Mesothelial cell of epicardium (in vitro differentiated cells): ENCODE measurements at regions not wholly inside any gene's neighbourhood (a gene's known extent, or its start where the extent isn't known, plus 50 kb on each side); places are given as distances from the start of the nearest gene placed in this dataset.

Source experiments
- DNase-seq, 2 experiments: peaks; one replicate each; pipeline ENCODE4 v3.0.0; 2021; ENCODE audit warnings: low spot score in 2 of 2; ENCODE audit not compliant: unreplicated experiment in 2 of 2
- H3K27ac Mint-ChIP-seq: 2 replicates; pipeline ENCODE4 v1.8.0; 2021; ENCODE audit warnings: mixed read lengths
- H3K27me3 Mint-ChIP-seq: 2 replicates; pipeline ENCODE4 v1.8.0; 2021; ENCODE audit warnings: low read depth, mixed read lengths
- H3K36me3 Mint-ChIP-seq: 2 replicates; pipeline ENCODE4 v1.8.0; 2021; ENCODE audit warnings: mixed read lengths
- H3K4me1 Mint-ChIP-seq: 2 replicates; pipeline ENCODE4 v1.8.0; 2021; ENCODE audit warnings: mixed read lengths
- H3K4me3 Mint-ChIP-seq: 2 replicates; pipeline ENCODE4 v1.8.0; 2021; ENCODE audit warnings: mild to moderate bottlenecking, moderate library complexity, mixed read lengths
- H3K9me3 Mint-ChIP-seq: 2 replicates; pipeline ENCODE4 v1.8.0; 2021; ENCODE audit warnings: mixed read lengths
- TF ChIP-seq, protein P1 (sequence below): fragments of 200-600 bp; sonication (generic); IDR thresholded peaks from one replicate; pipeline ENCODE4 v1.5.0; 2021; ENCODE audit warnings: antibody characterized with exemption; ENCODE audit not compliant: unreplicated experiment

DNA sequence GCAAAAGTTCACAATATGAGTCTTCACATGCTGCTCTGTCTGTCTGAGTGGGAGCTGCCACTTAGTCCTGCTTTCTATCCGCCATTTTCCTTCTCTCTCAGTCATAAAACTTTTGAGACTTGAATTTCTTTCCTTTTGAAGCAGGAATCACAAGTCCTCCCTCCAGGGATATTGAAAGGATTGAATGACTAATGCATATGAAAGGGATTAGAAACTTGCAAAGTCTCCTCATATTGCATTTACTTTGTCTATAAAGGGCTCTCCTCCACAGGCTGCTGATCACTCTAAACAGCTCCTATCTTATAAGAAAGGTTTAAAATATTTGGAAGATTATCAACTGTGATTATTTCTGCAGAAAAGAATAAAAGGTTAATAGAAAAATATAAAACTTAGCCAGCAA lies 879.1 kb downstream of the ARAP2 start:
- H3K9me3 Mint-ChIP-seq: peaks cover 42% of the 10 kb centered on the region
- no peak for DNase-seq
- peaks cover 10% of the 10 kb centered on the region for H3K4me1 Mint-ChIP-seq
- H3K27ac Mint-ChIP-seq: peak overlapping the region; percentile 73
- no peak overlapping the region for H3K4me3 Mint-ChIP-seq
- peaks cover 8% of the 10 kb centered on the region for H3K36me3 Mint-ChIP-seq
- TF ChIP-seq, protein P1, sequence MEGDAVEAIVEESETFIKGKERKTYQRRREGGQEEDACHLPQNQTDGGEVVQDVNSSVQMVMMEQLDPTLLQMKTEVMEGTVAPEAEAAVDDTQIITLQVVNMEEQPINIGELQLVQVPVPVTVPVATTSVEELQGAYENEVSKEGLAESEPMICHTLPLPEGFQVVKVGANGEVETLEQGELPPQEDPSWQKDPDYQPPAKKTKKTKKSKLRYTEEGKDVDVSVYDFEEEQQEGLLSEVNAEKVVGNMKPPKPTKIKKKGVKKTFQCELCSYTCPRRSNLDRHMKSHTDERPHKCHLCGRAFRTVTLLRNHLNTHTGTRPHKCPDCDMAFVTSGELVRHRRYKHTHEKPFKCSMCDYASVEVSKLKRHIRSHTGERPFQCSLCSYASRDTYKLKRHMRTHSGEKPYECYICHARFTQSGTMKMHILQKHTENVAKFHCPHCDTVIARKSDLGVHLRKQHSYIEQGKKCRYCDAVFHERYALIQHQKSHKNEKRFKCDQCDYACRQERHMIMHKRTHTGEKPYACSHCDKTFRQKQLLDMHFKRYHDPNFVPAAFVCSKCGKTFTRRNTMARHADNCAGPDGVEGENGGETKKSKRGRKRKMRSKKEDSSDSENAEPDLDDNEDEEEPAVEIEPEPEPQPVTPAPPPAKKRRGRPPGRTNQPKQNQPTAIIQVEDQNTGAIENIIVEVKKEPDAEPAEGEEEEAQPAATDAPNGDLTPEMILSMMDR: no peak
- H3K27me3 Mint-ChIP-seq: no peaks in the 10 kb centered on the region

DNA sequence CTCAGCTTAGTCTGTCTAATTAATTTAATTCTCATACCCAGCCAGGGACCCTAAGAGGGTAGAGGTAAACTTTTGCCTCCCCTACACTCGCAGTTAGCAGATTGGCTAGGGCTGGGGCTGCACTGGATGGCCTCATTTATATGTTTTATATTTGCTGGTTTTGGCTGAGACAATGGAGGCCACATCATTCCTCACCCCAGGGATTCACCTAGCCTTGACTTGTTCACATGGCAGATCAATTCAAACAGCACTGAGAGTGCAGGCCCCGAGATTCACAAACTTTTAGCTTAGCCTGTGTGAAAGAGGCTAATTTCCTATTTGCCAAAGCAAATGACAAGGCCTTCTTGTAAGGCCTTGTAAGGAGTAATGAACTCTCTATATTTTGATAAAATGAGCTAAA lies 844.4 kb downstream of the ARAP2 start:
- Mint-ChIP-seq H3K36me3 (peaks cover 3% of the 10 kb centered on the region), H3K27ac (peak overlapping the region; percentile 80), H3K4me1 (peaks cover 10% of the 10 kb centered on the region), H3K9me3 (peaks cover 6% of the 10 kb centered on the region), H3K27me3 (no peaks in the 10 kb centered on the region), H3K4me3 (no peak overlapping the region)
- TF ChIP-seq, protein P1: no peak
- no peak for DNase-seq

DNA sequence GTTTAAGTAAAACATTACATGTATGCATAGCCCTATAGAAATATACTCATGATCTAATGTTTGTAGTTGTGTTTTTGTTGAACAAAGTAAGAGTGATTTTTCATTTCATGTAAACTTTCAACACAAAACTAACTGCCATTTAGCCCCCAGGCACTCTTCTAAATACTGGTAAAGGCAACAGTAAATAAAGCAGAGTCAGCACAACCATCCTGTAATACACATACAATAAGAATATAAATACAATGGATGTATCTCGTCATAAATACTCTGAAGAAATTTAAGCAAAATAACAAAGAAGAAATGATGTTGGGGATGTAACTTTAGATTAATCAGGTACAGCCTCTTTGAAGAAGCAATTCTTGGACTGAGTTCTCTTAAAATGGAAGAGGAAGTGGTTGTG lies 821.2 kb downstream of the ARAP2 start:
- H3K27me3 Mint-ChIP-seq: no peaks in the 10 kb centered on the region
- H3K36me3 Mint-ChIP-seq: no peaks in the 10 kb centered on the region
- H3K4me3 Mint-ChIP-seq: no peak overlapping the region
- H3K9me3 Mint-ChIP-seq: peaks cover 4% of the 10 kb centered on the region
- TF ChIP-seq, protein P1: no peak
- peaks cover 2% of the 10 kb centered on the region for H3K4me1 Mint-ChIP-seq
- no peak overlapping the region for H3K27ac Mint-ChIP-seq
- no peak for DNase-seq

DNA sequence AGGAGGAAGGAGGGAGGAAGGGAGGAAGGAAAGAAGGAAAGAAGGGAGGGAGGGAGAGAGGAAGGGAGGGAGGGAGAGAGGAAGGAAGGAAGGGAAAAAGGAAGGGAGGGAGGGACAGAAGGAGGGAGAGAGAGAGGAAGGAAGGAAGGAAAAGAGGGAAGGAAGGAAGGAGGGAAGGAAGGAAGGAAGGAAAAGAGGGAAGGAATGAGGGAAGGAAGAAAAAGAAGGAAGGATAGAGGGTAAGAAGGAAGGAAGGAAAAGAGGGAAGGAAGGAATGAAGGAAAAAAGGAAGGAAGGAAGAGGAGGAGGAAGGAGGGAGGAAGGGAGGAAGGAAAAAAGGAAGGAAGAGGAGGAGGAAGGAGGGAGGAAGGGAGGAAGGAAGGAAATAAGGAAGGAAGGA lies 796.8 kb downstream of the ARAP2 start:
- Mint-ChIP-seq H3K9me3 (peaks cover 47% of the 10 kb centered on the region), H3K4me1 (no peaks in the 10 kb centered on the region), H3K4me3 (no peak overlapping the region), H3K27ac (no peak overlapping the region), H3K27me3 (no peaks in the 10 kb centered on the region), H3K36me3 (peaks cover 5% of the 10 kb centered on the region)
- TF ChIP-seq, protein P1: no peak
- DNase-seq: no peak

DNA sequence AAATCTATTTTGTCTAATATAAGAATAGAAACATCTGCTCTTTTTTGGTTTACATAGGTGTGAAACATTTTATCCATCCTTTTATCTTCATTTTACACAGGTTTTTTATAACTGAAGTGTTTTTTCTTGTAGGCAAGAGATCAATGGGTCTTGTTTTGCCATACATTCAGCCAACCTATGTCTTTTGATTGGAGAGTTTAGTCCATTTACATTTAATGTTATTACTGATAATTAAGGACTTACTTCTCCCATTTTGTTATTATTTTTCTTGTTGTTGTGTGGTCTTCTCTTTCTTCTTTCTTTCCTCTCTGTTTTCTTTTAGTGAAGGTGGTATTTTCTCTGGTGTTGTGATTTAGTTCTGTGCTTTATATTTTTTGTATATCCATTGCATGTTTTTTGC lies 785.3 kb downstream of the ARAP2 start:
- peaks cover 7% of the 10 kb centered on the region for H3K36me3 Mint-ChIP-seq
- TF ChIP-seq, protein P1: no peak
- DNase-seq: no peak
- H3K4me1 Mint-ChIP-seq: no peaks in the 10 kb centered on the region
- no peak overlapping the region for H3K27ac Mint-ChIP-seq
- no peaks in the 10 kb centered on the region for H3K27me3 Mint-ChIP-seq
- H3K9me3 Mint-ChIP-seq: peaks cover 52% of the 10 kb centered on the region
- no peak overlapping the region for H3K4me3 Mint-ChIP-seq
